ENCODE measurements at regions not wholly inside any gene's neighbourhood (a gene's known extent, or its start where the extent isn't known, plus 50 kb on each side); places are given as distances from the start of the nearest gene placed in this dataset.
"Not testable (repeated sequence)": the region's sequence is repeated elsewhere in the genome, so short reads cannot be mapped to it uniquely, and the experiment has no call there.

GRCh38 chr13:37158481-37158880, 53.0 kb upstream of the CSNK1A1L start:
- H3K9me3 ChIP-seq, result no peaks in the 10 kb centered on the region
- H3K4me2 ChIP-seq, result no peak overlapping the region
- H3K4me1 ChIP-seq, result no peaks in the 10 kb centered on the region
- CTCF ChIA-PET, result no interaction called here
- WGBS (ENCODE audit: missing lambda C conversion rate), result 37% methylated on average over 2 of the region's 2 CpGs
- DNase-seq (ENCODE audit: low read depth in 1 of 2, low spot score in 1 of 2) (no peak), FAIRE-seq (no peak), ATAC-seq (no peak)
- no peak overlapping the region for H3K27ac ChIP-seq
- H3K4me3 ChIP-seq, result no peak overlapping the region
- POLR2A ChIA-PET, result no interaction called here
- TF ChIP-seq POLR2A (IDR thresholded peaks at IDR 0.05; ENCODE audit: low read length), result no peak
- TF ChIP-seq SREBF2 (IDR thresholded peaks at IDR 0.05), result no peak
- no peak for TF ChIP-seq ESRRA (IDR thresholded peaks at IDR 0.05; ENCODE audit: borderline replicate concordance, low read length)
- no peak for TF ChIP-seq KDM5A (IDR thresholded peaks at IDR 0.05)
- TF ChIP-seq CHD2 (IDR thresholded peaks at IDR 0.05; ENCODE audit: low read length, partially characterized antibody), result no peak
- TF ChIP-seq ZC3H11A (IDR thresholded peaks at IDR 0.05), result no peak
- no peak for TF ChIP-seq CBX2 (IDR thresholded peaks at IDR 0.05; ENCODE audit: borderline replicate concordance, low read depth)
- TF ChIP-seq FOSL2 (IDR thresholded peaks at IDR 0.05), result no peak
- no peak for TF ChIP-seq FOSL2 (CRISPR knock-in tag; IDR thresholded peaks at IDR 0.05)
- TF ChIP-seq NFE2L2 (conservative IDR thresholded peaks at IDR 0.05; ENCODE audit: low read length), result no peak
- TF ChIP-seq, protein P1, sequence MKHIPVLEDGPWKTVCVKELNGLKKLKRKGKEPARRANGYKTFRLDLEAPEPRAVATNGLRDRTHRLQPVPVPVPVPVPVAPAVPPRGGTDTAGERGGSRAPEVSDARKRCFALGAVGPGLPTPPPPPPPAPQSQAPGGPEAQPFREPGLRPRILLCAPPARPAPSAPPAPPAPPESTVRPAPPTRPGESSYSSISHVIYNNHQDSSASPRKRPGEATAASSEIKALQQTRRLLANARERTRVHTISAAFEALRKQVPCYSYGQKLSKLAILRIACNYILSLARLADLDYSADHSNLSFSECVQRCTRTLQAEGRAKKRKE (CRISPR knock-in tag; IDR thresholded peaks at IDR 0.05; ENCODE audit: low read depth), result no peak
- TF ChIP-seq EHMT2 (IDR thresholded peaks at IDR 0.05; ENCODE audit: low read depth), result no peak
- TF ChIP-seq ZNF302 (CRISPR knock-in tag; IDR thresholded peaks at IDR 0.05), result no peak

GRCh38 chr13:37155613-37156097, 50.2 kb upstream of the CSNK1A1L start:
- POLR2A ChIA-PET; FAIRE-seq; H3K9me3 ChIP-seq; DNase-seq (ENCODE audit: low read depth in 1 of 2, low spot score in 1 of 2); H3K4me1 ChIP-seq; ATAC-seq; H3K27ac ChIP-seq; CTCF ChIA-PET: not testable (repeated sequence)
- Histone ChIP-seq H3K4me2 (0 out of 3 replicates have a peak overlapping the region, but pooled peaks have one; percentile 13), H3K4me3 (peak overlapping the region; percentile 24; the same call in 1 of the 3 replicates)
- WGBS (ENCODE audit: missing lambda C conversion rate), result 42% methylated on average over 19 of the region's 22 CpGs
